Activated naive CD8-positive, alpha-beta T cell (primary cell): ENCODE measurements at regions not wholly inside any gene's neighbourhood (a gene's known extent, or its start where the extent isn't known, plus 50 kb on each side); places are given as distances from the start of the nearest gene placed in this dataset.

Experiments used
- H3K27ac Mint-ChIP-seq: one replicate; pipeline ENCODE4 v1.8.0; 2021; ENCODE audit warnings: mixed read lengths
- H3K27me3 Mint-ChIP-seq: one replicate; pipeline ENCODE4 v1.8.0; 2021; ENCODE audit warnings: mixed read lengths
- H3K36me3 Mint-ChIP-seq: one replicate; pipeline ENCODE4 v1.8.0; 2021; ENCODE audit warnings: mixed read lengths
- H3K4me1 Mint-ChIP-seq: one replicate; pipeline ENCODE4 v1.8.0; 2021; ENCODE audit warnings: low read depth, mixed read lengths
- H3K4me3 Mint-ChIP-seq: one replicate; pipeline ENCODE4 v1.8.0; 2021; ENCODE audit warnings: mild to moderate bottlenecking, mixed read lengths
- H3K9me3 Mint-ChIP-seq: one replicate; pipeline ENCODE4 v1.8.0; 2021; ENCODE audit warnings: low read depth, mixed read lengths

GRCh38 chr20:60200305-60200918, 242.2 kb downstream of the CDH26 start:
- H3K4me1 Mint-ChIP-seq, result no peaks in the 10 kb centered on the region
- H3K27ac Mint-ChIP-seq, result no peak overlapping the region
- H3K4me3 Mint-ChIP-seq, result no peak overlapping the region
- H3K9me3 Mint-ChIP-seq, result peaks cover 11% of the 10 kb centered on the region
- H3K27me3 Mint-ChIP-seq, result peaks cover 9% of the 10 kb centered on the region
- peaks cover 4% of the 10 kb centered on the region for H3K36me3 Mint-ChIP-seq

- H3K27ac Mint-ChIP-seq, result no peak overlapping the region
- peaks cover 11% of the 10 kb centered on the region for H3K9me3 Mint-ChIP-seq
- no peaks in the 10 kb centered on the region for H3K4me1 Mint-ChIP-seq
- peaks cover 4% of the 10 kb centered on the region for H3K36me3 Mint-ChIP-seq
- peaks cover 9% of the 10 kb centered on the region for H3K27me3 Mint-ChIP-seq
- H3K4me3 Mint-ChIP-seq, result no peak overlapping the region
Observed at GRCh38 chr20:60201198-60201835, 243.1 kb downstream of the CDH26 start.

- peaks cover 9% of the 10 kb centered on the region for H3K27me3 Mint-ChIP-seq
- no peak overlapping the region for H3K4me3 Mint-ChIP-seq
- H3K36me3 Mint-ChIP-seq, result peaks cover 4% of the 10 kb centered on the region
- no peaks in the 10 kb centered on the region for H3K4me1 Mint-ChIP-seq
- H3K9me3 Mint-ChIP-seq, result peaks cover 10% of the 10 kb centered on the region
- H3K27ac Mint-ChIP-seq, result no peak overlapping the region
Observed at GRCh38 chr20:60202046-60202445, 243.8 kb downstream of the CDH26 start.

- Mint-ChIP-seq H3K4me1 (no peaks in the 10 kb centered on the region), H3K27me3 (peaks cover 6% of the 10 kb centered on the region), H3K9me3 (peaks cover 3% of the 10 kb centered on the region), H3K36me3 (peaks cover 2% of the 10 kb centered on the region), H3K4me3 (no peak overlapping the region), H3K27ac (no peak overlapping the region)
Observed at GRCh38 chr20:60203451-60203850, 245.2 kb downstream of the CDH26 start.

GRCh38 chr20:60204601-60205000, 246.4 kb downstream of the CDH26 start:
- H3K36me3 Mint-ChIP-seq, result no peaks in the 10 kb centered on the region
- no peak overlapping the region for H3K4me3 Mint-ChIP-seq
- no peaks in the 10 kb centered on the region for H3K9me3 Mint-ChIP-seq
- H3K27me3 Mint-ChIP-seq, result peaks cover 3% of the 10 kb centered on the region
- H3K4me1 Mint-ChIP-seq, result no peaks in the 10 kb centered on the region
- H3K27ac Mint-ChIP-seq, result no peak overlapping the region

GRCh38 chr20:60206259-60206658, 248.0 kb downstream of the CDH26 start:
- Mint-ChIP-seq H3K27ac (no peak overlapping the region), H3K4me1 (peaks cover 3% of the 10 kb centered on the region), H3K36me3 (no peaks in the 10 kb centered on the region), H3K4me3 (no peak overlapping the region), H3K9me3 (no peaks in the 10 kb centered on the region), H3K27me3 (peaks cover 2% of the 10 kb centered on the region)

- H3K4me1 Mint-ChIP-seq, result peaks cover 3% of the 10 kb centered on the region
- H3K4me3 Mint-ChIP-seq, result no peak overlapping the region
- peaks cover 2% of the 10 kb centered on the region for H3K27me3 Mint-ChIP-seq
- H3K9me3 Mint-ChIP-seq, result no peaks in the 10 kb centered on the region
- no peak overlapping the region for H3K27ac Mint-ChIP-seq
- no peaks in the 10 kb centered on the region for H3K36me3 Mint-ChIP-seq
Observed at GRCh38 chr20:60209048-60209447, 250.8 kb downstream of the CDH26 start.

GRCh38 chr20:60210779-60211617, 252.8 kb downstream of the CDH26 start:
- no peak overlapping the region for H3K4me3 Mint-ChIP-seq
- H3K9me3 Mint-ChIP-seq, result no peaks in the 10 kb centered on the region
- H3K36me3 Mint-ChIP-seq, result no peaks in the 10 kb centered on the region
- no peak overlapping the region for H3K27ac Mint-ChIP-seq
- peaks cover 3% of the 10 kb centered on the region for H3K4me1 Mint-ChIP-seq
- H3K27me3 Mint-ChIP-seq, result peaks cover 2% of the 10 kb centered on the region

GRCh38 chr20:60211618-60212463, 253.6 kb downstream of the CDH26 start:
- H3K9me3 Mint-ChIP-seq, result no peaks in the 10 kb centered on the region
- no peak overlapping the region for H3K27ac Mint-ChIP-seq
- no peaks in the 10 kb centered on the region for H3K36me3 Mint-ChIP-seq
- H3K27me3 Mint-ChIP-seq, result peaks cover 2% of the 10 kb centered on the region
- no peak overlapping the region for H3K4me3 Mint-ChIP-seq
- peaks cover 3% of the 10 kb centered on the region for H3K4me1 Mint-ChIP-seq

- H3K9me3 Mint-ChIP-seq, result no peaks in the 10 kb centered on the region
Observed at GRCh38 chr20:60212695-60213094, 254.5 kb downstream of the CDH26 start.

GRCh38 chr20:60213126-60213893, 255.1 kb downstream of the CDH26 start:
- Mint-ChIP-seq H3K4me3 (no peak overlapping the region), H3K36me3 (no peaks in the 10 kb centered on the region), H3K27ac (no peak overlapping the region), H3K4me1 (peaks cover 3% of the 10 kb centered on the region), H3K9me3 (no peaks in the 10 kb centered on the region), H3K27me3 (peaks cover 2% of the 10 kb centered on the region)

More at GRCh38 chr20:60212695-60213094, 254.5 kb downstream of the CDH26 start:
- Mint-ChIP-seq H3K27me3 (peaks cover 2% of the 10 kb centered on the region), H3K4me3 (no peak overlapping the region), H3K27ac (no peak overlapping the region), H3K4me1 (peaks cover 3% of the 10 kb centered on the region), H3K36me3 (no peaks in the 10 kb centered on the region)

- Mint-ChIP-seq H3K27ac (no peak overlapping the region), H3K27me3 (no peaks in the 10 kb centered on the region), H3K4me1 (peaks cover 3% of the 10 kb centered on the region), H3K9me3 (no peaks in the 10 kb centered on the region), H3K36me3 (no peaks in the 10 kb centered on the region), H3K4me3 (no peak overlapping the region)
Observed at GRCh38 chr20:60214901-60215815, 256.9 kb downstream of the CDH26 start.
